ENCODE measurements at regions not wholly inside any gene's neighbourhood (a gene's known extent, or its start where the extent isn't known, plus 50 kb on each side); places are given as distances from the start of the nearest gene placed in this dataset.

- intact Hi-C loops (cut with DNase I) = no loop called here
- ATAC-seq = no peak
- no peak for DNase-seq
Measured at GRCh38 chr18:25818505-25818904, 271.9 kb downstream of the SS18 start.

GRCh38 chr18:25817546-25818237 lies 272.7 kb downstream of the SS18 start:
- no peak for ATAC-seq
- intact Hi-C loops (cut with DNase I) = no loop called here

GRCh38 chr18:25815659-25816058 lies 274.8 kb downstream of the SS18 start:
- no peak for ATAC-seq
- no peak for DNase-seq
- intact Hi-C loops (cut with DNase I) = no loop called here

More at GRCh38 chr18:25817546-25818237, 272.7 kb downstream of the SS18 start:
- DNase-seq = no peak

GRCh38 chr18:25814841-25815458 lies 275.5 kb downstream of the SS18 start:
- DNase-seq = no peak
- intact Hi-C loops (cut with DNase I) = no loop called here
- no peak for ATAC-seq

- DNase-seq (no peak), ATAC-seq (no peak)
- intact Hi-C loops (cut with DNase I) = no loop called here
Measured at GRCh38 chr18:25813110-25813509, 277.3 kb downstream of the SS18 start.

GRCh38 chr18:25810736-25811135 lies 279.7 kb downstream of the SS18 start:
- no peak for DNase-seq
- ATAC-seq = no peak
- intact Hi-C loops (cut with DNase I) = no loop called here

- no peak for DNase-seq
- peak in 1 of 2 donors; percentile 41 for ATAC-seq
- intact Hi-C loops (cut with DNase I) = no loop called here
Measured at GRCh38 chr18:25805939-25806338, 284.5 kb downstream of the SS18 start.

GRCh38 chr18:25805323-25805722 lies 285.1 kb downstream of the SS18 start:
- intact Hi-C loops (cut with DNase I) = no loop called here
- DNase-seq (no peak), ATAC-seq (peak; percentile 38 to 70)

GRCh38 chr18:25799231-25799630 lies 291.2 kb downstream of the SS18 start:
- no peak for DNase-seq
- ATAC-seq = no peak
- intact Hi-C loops (cut with DNase I) = no loop called here

GRCh38 chr18:25798046-25798445 lies 292.4 kb downstream of the SS18 start:
- intact Hi-C loops (cut with DNase I) = no loop called here

GRCh38 chr18:25795213-25795612 lies 295.2 kb downstream of the SS18 start:
- intact Hi-C loops (cut with DNase I) = no loop called here
- ATAC-seq = no peak

More at GRCh38 chr18:25798046-25798445, 292.4 kb downstream of the SS18 start:
- ATAC-seq = no peak
- DNase-seq = no peak

GRCh38 chr18:25787276-25787675 lies 303.1 kb downstream of the SS18 start:
- intact Hi-C loops (cut with DNase I) = no loop called here
- no peak for ATAC-seq
- no peak for DNase-seq

More at GRCh38 chr18:25795213-25795612, 295.2 kb downstream of the SS18 start:
- DNase-seq = no peak

GRCh38 chr18:25786758-25787157 lies 303.7 kb downstream of the SS18 start:
- ATAC-seq = no peak

GRCh38 chr18:25780105-25780504 lies 310.3 kb downstream of the SS18 start:
- intact Hi-C loops (cut with DNase I) = no loop called here
- no peak for DNase-seq
- no peak for ATAC-seq

More at GRCh38 chr18:25786758-25787157, 303.7 kb downstream of the SS18 start:
- DNase-seq = no peak
- intact Hi-C loops (cut with DNase I) = no loop called here

GRCh38 chr18:25771796-25772195 lies 318.6 kb downstream of the SS18 start:
- DNase-seq = no peak
- intact Hi-C loops (cut with DNase I) = no loop called here
- no peak for ATAC-seq

GRCh38 chr18:25764777-25765176 lies 325.6 kb downstream of the SS18 start:
- intact Hi-C loops (cut with DNase I) = no loop called here
- ATAC-seq (no peak), DNase-seq (no peak)

- no peak for ATAC-seq
- intact Hi-C loops (cut with DNase I) = no loop called here
- no peak for DNase-seq
Measured at GRCh38 chr18:25759111-25759510, 331.3 kb downstream of the SS18 start.

GRCh38 chr18:25743646-25744151 lies 346.7 kb downstream of the SS18 start:
- intact Hi-C loops (cut with DNase I) = no loop called here
- ATAC-seq (no peak), DNase-seq (no peak)

- DNase-seq = no peak
- intact Hi-C loops (cut with DNase I) = no loop called here
- no peak for ATAC-seq
Measured at GRCh38 chr18:25739376-25739775, 351.0 kb downstream of the SS18 start.

- intact Hi-C loops (cut with DNase I) = no loop called here
- peak in 1 of 2 donors; percentile 19 for ATAC-seq
- no peak for DNase-seq
Measured at GRCh38 chr18:25737710-25738311, 352.6 kb downstream of the SS18 start.

Data from left cardiac atrium (tissue), 4 donors.